ENCODE measurements at regions not wholly inside any gene's neighbourhood (a gene's known extent, or its start where the extent isn't known, plus 50 kb on each side); places are given as distances from the start of the nearest gene placed in this dataset.

DNA sequence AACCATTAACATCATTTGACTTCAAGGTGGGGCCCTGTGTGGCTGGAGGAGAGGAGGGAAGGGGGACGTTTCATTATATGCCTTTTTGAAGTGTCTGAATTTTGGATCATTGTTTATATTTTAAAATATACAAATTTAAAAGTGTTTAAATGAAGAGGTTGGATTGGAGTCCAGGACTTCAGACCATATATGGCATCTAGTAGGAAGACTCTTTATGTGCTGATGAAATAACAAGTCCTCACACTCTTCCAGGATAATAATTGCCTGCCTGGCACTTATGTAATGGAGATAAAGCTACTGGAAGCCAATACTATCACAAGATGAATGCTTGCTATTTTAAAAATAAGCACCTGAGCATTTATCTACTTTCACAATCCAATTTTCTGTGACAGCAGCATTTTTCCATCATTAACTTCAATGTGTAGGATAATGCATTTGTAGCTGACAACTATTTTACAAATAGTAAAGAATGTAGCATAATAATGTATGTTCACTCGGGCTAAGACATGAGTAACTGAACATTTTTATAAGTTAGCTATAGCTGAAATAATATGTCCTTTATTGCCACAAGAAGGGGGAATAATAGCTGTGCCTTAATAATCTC is 188.4 kb downstream of the MTCL1 start:
- Histone ChIP-seq H3K9me3 (no peaks in the 10 kb centered on the region), H3K27ac (no peak overlapping the region), H3K4me3 (no peak overlapping the region), H3K27me3 (no peaks in the 10 kb centered on the region), H3K4me1 (no peaks in the 10 kb centered on the region), H3K36me3 (no peaks in the 10 kb centered on the region)
- intact Hi-C loops (cut with DNase I), result no loop called here
- DNase-seq (ENCODE audit: low spot score in 2 of 2), result no peak
- TF ChIP-seq CTCF (IDR thresholded peaks at IDR 0.05), result no peak

DNA sequence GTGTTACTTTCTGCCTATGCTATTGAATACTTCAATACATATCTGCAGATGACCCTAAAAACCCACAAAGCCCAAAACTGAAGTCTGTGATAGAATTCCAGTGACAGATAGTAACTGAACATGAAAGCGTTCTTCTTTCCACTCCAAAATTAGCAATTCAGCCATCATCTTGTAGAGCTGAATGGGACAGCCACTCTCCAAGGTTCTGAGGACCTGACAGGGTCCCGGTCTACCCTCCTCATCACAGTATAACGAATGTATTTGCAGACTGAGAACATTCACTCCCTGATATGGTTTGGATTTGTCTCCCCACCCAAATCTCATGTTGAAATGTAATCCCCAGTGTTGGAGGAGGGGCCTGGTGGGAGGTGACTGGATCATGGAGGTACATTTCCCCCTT is 189.5 kb downstream of the MTCL1 start:
- H3K27me3 ChIP-seq, result no peaks in the 10 kb centered on the region
- no peaks in the 10 kb centered on the region for H3K9me3 ChIP-seq
- no peak overlapping the region for H3K27ac ChIP-seq
- intact Hi-C loops (cut with DNase I), result no loop called here
- no peaks in the 10 kb centered on the region for H3K36me3 ChIP-seq
- H3K4me3 ChIP-seq, result no peak overlapping the region
- no peak for TF ChIP-seq CTCF (IDR thresholded peaks at IDR 0.05)
- H3K4me1 ChIP-seq, result no peaks in the 10 kb centered on the region
- DNase-seq (ENCODE audit: low spot score in 2 of 2), result no peak

DNA sequence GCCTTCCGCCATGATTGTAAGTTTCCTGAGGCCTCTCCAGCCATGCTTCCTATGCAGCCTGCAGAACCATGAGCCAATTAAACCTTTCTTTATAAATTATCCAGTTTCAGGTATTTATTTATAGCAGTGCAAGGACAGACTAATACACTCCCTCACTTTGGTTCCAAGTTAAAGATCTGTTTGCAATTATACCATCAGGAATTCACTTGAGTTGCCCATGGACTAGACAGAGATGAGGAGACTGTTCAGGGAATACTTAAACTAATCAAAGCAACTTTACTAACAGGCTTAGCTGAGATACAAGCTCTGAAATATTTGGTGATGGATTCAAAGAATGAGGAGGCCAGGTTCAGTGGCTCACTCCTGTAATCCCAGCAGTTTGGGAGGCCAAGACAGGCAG is 190.0 kb downstream of the MTCL1 start:
- Histone ChIP-seq H3K4me3 (no peak overlapping the region), H3K36me3 (no peaks in the 10 kb centered on the region), H3K9me3 (no peaks in the 10 kb centered on the region), H3K27me3 (no peaks in the 10 kb centered on the region), H3K4me1 (no peaks in the 10 kb centered on the region), H3K27ac (no peak overlapping the region)
- TF ChIP-seq CTCF (IDR thresholded peaks at IDR 0.05), result no peak
- intact Hi-C loops (cut with DNase I), result no loop called here
- DNase-seq (ENCODE audit: low spot score in 2 of 2), result no peak

GRCh38 chr18:8895987-8896619 is 190.7 kb downstream of the MTCL1 start:
- Histone ChIP-seq H3K27me3 (no peaks in the 10 kb centered on the region), H3K36me3 (no peaks in the 10 kb centered on the region), H3K9me3 (no peaks in the 10 kb centered on the region), H3K4me3 (no peak overlapping the region), H3K27ac (no peak overlapping the region), H3K4me1 (no peaks in the 10 kb centered on the region)
- intact Hi-C loops (cut with DNase I), result no loop called here
- TF ChIP-seq CTCF (IDR thresholded peaks at IDR 0.05), result no peak
- DNase-seq (ENCODE audit: low spot score in 2 of 2), result no peak

GRCh38 chr18:8899000-8899399 is 193.6 kb downstream of the MTCL1 start:
- Histone ChIP-seq H3K36me3 (no peaks in the 10 kb centered on the region), H3K27ac (no peak overlapping the region), H3K4me3 (no peak overlapping the region), H3K27me3 (no peaks in the 10 kb centered on the region), H3K4me1 (no peaks in the 10 kb centered on the region), H3K9me3 (no peaks in the 10 kb centered on the region)
- TF ChIP-seq CTCF (IDR thresholded peaks at IDR 0.05), result no peak
- no peak for DNase-seq (ENCODE audit: low spot score in 2 of 2)
- intact Hi-C loops (cut with DNase I), result no loop called here

All from ascending aorta (tissue), 2 donors.